Transverse colon (tissue), 4 donors: ENCODE measurements at regions not wholly inside any gene's neighbourhood (a gene's known extent, or its start where the extent isn't known, plus 50 kb on each side); places are given as distances from the start of the nearest gene placed in this dataset.

Experiments
- EP300 ChIP-seq: sonication (generic); formaldehyde crosslinking; IDR thresholded peaks from one replicate; pipeline ENCODE4 v1.6.1; 2017; ENCODE audit warnings: antibody characterized with exemption, low read depth
- POLR2A ChIP-seq: fragments of 450-650 bp; IDR thresholded peaks from one replicate; pipeline ENCODE4 v1.6.1; 2016; ENCODE audit warnings: antibody characterized with exemption, mild to moderate bottlenecking, moderate library complexity
- POLR2AphosphoS5 ChIP-seq, 3 donors: sonication (generic); formaldehyde crosslinking; IDR thresholded peaks; one replicate each; pipeline ENCODE4 v1.6.1; 2016; ENCODE audit warnings: antibody characterized with exemption in 3 of 3
- TF ChIP-seq, protein P1 (sequence below), 5 experiments: fragments of 200-600 bp in 3 of 5; fragments of 450-650 bp in 2 of 5; sonication (generic) in 3 of 5; IDR thresholded peaks; 1 replicate in 2 of 5; 2 replicates in 3 of 5; pipeline ENCODE4 v1.5.1; 2016 to 2017; ENCODE audit warnings: antibody characterized with exemption in 5 of 5, inconsistent platforms in 3 of 5, mild to moderate bottlenecking in 2 of 5, moderate library complexity in 1 of 5

GRCh38 chr20:39795401-39796272 lies 833.5 kb downstream of the DHX35 start:
- TF ChIP-seq, protein P1, sequence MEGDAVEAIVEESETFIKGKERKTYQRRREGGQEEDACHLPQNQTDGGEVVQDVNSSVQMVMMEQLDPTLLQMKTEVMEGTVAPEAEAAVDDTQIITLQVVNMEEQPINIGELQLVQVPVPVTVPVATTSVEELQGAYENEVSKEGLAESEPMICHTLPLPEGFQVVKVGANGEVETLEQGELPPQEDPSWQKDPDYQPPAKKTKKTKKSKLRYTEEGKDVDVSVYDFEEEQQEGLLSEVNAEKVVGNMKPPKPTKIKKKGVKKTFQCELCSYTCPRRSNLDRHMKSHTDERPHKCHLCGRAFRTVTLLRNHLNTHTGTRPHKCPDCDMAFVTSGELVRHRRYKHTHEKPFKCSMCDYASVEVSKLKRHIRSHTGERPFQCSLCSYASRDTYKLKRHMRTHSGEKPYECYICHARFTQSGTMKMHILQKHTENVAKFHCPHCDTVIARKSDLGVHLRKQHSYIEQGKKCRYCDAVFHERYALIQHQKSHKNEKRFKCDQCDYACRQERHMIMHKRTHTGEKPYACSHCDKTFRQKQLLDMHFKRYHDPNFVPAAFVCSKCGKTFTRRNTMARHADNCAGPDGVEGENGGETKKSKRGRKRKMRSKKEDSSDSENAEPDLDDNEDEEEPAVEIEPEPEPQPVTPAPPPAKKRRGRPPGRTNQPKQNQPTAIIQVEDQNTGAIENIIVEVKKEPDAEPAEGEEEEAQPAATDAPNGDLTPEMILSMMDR (IDR thresholded peaks at IDR 0.05) = no peak
- no peak for TF ChIP-seq POLR2A
- TF ChIP-seq POLR2AphosphoS5 (IDR thresholded peaks at IDR 0.05) = peak in 2 of 3 donors; percentile 41 to 47
- no peak for TF ChIP-seq EP300
